ENCODE measurements at regions not wholly inside any gene's neighbourhood (a gene's known extent, or its start where the extent isn't known, plus 50 kb on each side); places are given as distances from the start of the nearest gene placed in this dataset.

DNA sequence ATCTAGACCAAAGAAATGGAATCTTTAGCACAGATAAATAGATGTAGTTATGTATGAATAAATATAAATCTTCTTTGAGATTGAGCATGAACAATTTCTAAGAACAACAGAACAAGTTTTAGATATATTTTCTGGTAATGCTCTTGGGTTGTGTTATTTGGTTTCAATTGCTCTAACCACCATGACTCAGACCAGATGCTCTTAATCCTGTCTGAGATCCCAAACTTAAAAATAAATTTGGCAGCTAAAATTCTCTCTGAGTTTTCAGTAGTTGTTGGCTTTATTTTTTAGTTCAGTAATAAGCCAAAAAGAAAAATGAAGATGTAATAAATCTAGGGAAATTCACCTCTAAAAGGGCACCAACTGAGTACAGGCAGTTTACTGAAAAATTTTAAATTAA, 1693.4 kb downstream of the NCAM2 start:
- Mint-ChIP-seq H3K27ac (no peak overlapping the region), H3K27me3 (ENCODE audit: low read depth, poor library complexity) (no peaks in the 10 kb centered on the region), H3K4me3 (no peak overlapping the region), H3K9me3 (peaks cover 35% of the 10 kb centered on the region), H3K36me3 (ENCODE audit: low read depth) (no peaks in the 10 kb centered on the region), H3K4me1 (no peaks in the 10 kb centered on the region)
- TF ChIP-seq, protein P1, sequence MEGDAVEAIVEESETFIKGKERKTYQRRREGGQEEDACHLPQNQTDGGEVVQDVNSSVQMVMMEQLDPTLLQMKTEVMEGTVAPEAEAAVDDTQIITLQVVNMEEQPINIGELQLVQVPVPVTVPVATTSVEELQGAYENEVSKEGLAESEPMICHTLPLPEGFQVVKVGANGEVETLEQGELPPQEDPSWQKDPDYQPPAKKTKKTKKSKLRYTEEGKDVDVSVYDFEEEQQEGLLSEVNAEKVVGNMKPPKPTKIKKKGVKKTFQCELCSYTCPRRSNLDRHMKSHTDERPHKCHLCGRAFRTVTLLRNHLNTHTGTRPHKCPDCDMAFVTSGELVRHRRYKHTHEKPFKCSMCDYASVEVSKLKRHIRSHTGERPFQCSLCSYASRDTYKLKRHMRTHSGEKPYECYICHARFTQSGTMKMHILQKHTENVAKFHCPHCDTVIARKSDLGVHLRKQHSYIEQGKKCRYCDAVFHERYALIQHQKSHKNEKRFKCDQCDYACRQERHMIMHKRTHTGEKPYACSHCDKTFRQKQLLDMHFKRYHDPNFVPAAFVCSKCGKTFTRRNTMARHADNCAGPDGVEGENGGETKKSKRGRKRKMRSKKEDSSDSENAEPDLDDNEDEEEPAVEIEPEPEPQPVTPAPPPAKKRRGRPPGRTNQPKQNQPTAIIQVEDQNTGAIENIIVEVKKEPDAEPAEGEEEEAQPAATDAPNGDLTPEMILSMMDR (IDR thresholded peaks at IDR 0.05): no peak
- DNase-seq: no peak

DNA sequence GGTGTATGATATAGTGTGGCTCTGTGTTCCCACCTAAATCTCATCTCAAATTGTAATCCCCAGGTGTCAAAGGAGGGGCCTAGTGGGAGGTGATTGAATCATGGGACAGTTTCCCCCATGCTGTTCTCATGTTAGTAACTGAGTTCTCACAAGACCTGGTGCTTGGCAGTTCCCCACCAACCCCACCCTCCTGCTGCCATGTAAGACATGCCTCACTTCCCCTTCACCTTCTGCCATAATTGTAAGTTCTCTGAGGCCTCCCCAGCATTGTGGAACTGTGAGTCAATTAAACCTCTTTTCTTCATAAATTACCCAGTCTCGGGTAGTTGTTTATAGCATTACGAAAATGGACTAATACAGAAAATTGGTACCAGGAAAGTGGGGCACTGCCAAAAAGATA, 1705.3 kb downstream of the NCAM2 start:
- Mint-ChIP-seq H3K9me3 (peaks cover 3% of the 10 kb centered on the region), H3K4me3 (no peak overlapping the region), H3K36me3 (ENCODE audit: low read depth) (no peaks in the 10 kb centered on the region), H3K27me3 (ENCODE audit: low read depth, poor library complexity) (no peaks in the 10 kb centered on the region), H3K27ac (no peak overlapping the region), H3K4me1 (peaks cover 6% of the 10 kb centered on the region)
- TF ChIP-seq, protein P1 (IDR thresholded peaks at IDR 0.05): no peak
- DNase-seq: no peak

DNA sequence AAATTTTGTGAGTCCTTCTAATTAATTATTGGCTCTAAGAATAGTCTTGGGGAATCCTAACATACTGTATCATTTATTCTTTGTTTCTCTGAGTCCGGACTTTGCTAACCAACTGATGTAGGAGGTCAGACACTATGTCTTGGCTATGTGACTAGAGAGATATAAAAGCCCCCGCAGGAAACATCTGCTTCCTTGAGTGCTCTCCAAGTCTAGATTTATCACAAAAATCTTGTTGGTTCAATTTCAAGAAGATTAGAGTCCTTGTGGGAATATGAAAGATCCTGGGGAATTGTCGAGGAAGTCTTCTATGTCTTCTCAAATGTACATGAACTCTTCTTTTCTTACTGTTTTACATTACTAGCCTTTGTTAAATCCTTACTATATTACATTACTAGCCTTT, 1712.5 kb downstream of the NCAM2 start:
- H3K27me3 Mint-ChIP-seq (ENCODE audit: low read depth, poor library complexity): no peaks in the 10 kb centered on the region
- TF ChIP-seq, protein P1 (IDR thresholded peaks at IDR 0.05): no peak
- H3K4me1 Mint-ChIP-seq: no peaks in the 10 kb centered on the region
- no peak for DNase-seq
- no peaks in the 10 kb centered on the region for H3K36me3 Mint-ChIP-seq (ENCODE audit: low read depth)
- no peak overlapping the region for H3K4me3 Mint-ChIP-seq
- no peak overlapping the region for H3K27ac Mint-ChIP-seq
- H3K9me3 Mint-ChIP-seq: peaks cover 28% of the 10 kb centered on the region

- no peak overlapping the region for H3K27ac Mint-ChIP-seq
- H3K36me3 Mint-ChIP-seq (ENCODE audit: low read depth): no peaks in the 10 kb centered on the region
- no peaks in the 10 kb centered on the region for H3K4me1 Mint-ChIP-seq
These were observed 1713.4 kb downstream of the NCAM2 start for GRCh38 chr21:22711636-22712035.

GRCh38 chr21:22725436-22725835, 1727.2 kb downstream of the NCAM2 start:
- no peaks in the 10 kb centered on the region for H3K36me3 Mint-ChIP-seq (ENCODE audit: low read depth)
- no peak overlapping the region for H3K27ac Mint-ChIP-seq
- no peak overlapping the region for H3K4me3 Mint-ChIP-seq
- H3K27me3 Mint-ChIP-seq (ENCODE audit: low read depth, poor library complexity): no peaks in the 10 kb centered on the region
- TF ChIP-seq, protein P1 (IDR thresholded peaks at IDR 0.05): no peak
- H3K4me1 Mint-ChIP-seq: no peaks in the 10 kb centered on the region
- H3K9me3 Mint-ChIP-seq: peaks cover 41% of the 10 kb centered on the region
- DNase-seq: no peak

More at GRCh38 chr21:22711636-22712035, 1713.4 kb downstream of the NCAM2 start:
- no peak for DNase-seq
- Mint-ChIP-seq H3K4me3 (no peak overlapping the region), H3K9me3 (peaks cover 36% of the 10 kb centered on the region), H3K27me3 (ENCODE audit: low read depth, poor library complexity) (no peaks in the 10 kb centered on the region)
- TF ChIP-seq, protein P1 (IDR thresholded peaks at IDR 0.05): no peak

- Mint-ChIP-seq H3K27ac (no peak overlapping the region), H3K9me3 (peaks cover 49% of the 10 kb centered on the region), H3K4me3 (no peak overlapping the region), H3K4me1 (no peaks in the 10 kb centered on the region), H3K27me3 (ENCODE audit: low read depth, poor library complexity) (no peaks in the 10 kb centered on the region), H3K36me3 (ENCODE audit: low read depth) (no peaks in the 10 kb centered on the region)
- no peak for DNase-seq
- TF ChIP-seq, protein P1 (IDR thresholded peaks at IDR 0.05): no peak
These were observed 1729.9 kb downstream of the NCAM2 start for GRCh38 chr21:22728091-22728490.

Data from nephron progenitor cell (in vitro differentiated cells).